ENCODE measurements at regions not wholly inside any gene's neighbourhood (a gene's known extent, or its start where the extent isn't known, plus 50 kb on each side); places are given as distances from the start of the nearest gene placed in this dataset.

DNA sequence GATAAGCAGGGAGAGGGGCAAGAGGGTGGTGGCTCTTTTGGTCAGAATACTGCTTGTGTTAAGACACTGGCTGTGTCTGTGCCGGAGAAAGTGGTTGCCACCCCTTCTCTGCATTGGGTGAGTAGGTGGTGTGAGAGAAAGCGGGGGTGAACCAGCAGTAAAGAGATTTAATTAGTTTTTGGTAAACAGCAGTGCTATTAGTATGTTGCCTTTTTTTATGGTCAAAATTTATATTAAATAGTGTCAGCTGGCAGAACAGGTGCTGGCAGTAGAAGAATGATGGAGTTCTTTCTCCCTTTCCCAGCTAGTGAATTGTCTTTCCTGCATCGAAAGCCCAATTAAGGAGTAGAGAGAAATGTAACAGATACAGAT is 181.6 kb downstream of the LARP7 start:
- Histone ChIP-seq H3K4me1 (ENCODE audit: low read depth) (no peaks in the 10 kb centered on the region), H3K36me3 (ENCODE audit: low read depth) (no peaks in the 10 kb centered on the region), H3K4me3 (no peak overlapping the region), H3K9me3 (no peaks in the 10 kb centered on the region)
- intact Hi-C loops (cut with DNase I, micrococcal nuclease): no loop called here
- TF ChIP-seq, protein P1, sequence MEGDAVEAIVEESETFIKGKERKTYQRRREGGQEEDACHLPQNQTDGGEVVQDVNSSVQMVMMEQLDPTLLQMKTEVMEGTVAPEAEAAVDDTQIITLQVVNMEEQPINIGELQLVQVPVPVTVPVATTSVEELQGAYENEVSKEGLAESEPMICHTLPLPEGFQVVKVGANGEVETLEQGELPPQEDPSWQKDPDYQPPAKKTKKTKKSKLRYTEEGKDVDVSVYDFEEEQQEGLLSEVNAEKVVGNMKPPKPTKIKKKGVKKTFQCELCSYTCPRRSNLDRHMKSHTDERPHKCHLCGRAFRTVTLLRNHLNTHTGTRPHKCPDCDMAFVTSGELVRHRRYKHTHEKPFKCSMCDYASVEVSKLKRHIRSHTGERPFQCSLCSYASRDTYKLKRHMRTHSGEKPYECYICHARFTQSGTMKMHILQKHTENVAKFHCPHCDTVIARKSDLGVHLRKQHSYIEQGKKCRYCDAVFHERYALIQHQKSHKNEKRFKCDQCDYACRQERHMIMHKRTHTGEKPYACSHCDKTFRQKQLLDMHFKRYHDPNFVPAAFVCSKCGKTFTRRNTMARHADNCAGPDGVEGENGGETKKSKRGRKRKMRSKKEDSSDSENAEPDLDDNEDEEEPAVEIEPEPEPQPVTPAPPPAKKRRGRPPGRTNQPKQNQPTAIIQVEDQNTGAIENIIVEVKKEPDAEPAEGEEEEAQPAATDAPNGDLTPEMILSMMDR (IDR thresholded peaks at IDR 0.05): no peak
- ATAC-seq (no peak), DNase-seq (no peak)

DNA sequence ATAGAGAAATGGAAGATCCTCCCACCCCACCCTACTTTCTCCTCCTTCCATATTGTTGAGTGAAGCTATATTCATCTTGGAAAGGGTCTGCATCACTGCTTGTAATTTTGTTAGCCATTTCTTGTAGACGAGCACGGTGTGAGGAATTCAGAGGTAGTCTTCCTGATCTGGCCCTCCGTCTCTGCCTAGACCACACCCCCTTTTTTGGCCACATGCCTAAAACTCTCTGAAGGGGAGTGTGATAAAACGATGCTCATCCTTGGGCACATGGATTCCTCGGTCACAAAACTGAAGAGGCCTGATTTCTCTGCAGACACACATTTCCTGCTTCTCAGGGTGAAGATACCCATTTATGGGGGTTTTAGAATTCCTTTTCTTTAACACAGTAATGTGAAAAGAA is 182.8 kb downstream of the LARP7 start:
- Histone ChIP-seq H3K4me3 (no peak overlapping the region), H3K36me3 (ENCODE audit: low read depth) (no peaks in the 10 kb centered on the region), H3K4me1 (ENCODE audit: low read depth) (no peaks in the 10 kb centered on the region), H3K9me3 (no peaks in the 10 kb centered on the region)
- intact Hi-C loops (cut with DNase I, micrococcal nuclease): no loop called here
- DNase-seq (no peak), ATAC-seq (no peak)
- TF ChIP-seq, protein P1 (IDR thresholded peaks at IDR 0.05): no peak

DNA sequence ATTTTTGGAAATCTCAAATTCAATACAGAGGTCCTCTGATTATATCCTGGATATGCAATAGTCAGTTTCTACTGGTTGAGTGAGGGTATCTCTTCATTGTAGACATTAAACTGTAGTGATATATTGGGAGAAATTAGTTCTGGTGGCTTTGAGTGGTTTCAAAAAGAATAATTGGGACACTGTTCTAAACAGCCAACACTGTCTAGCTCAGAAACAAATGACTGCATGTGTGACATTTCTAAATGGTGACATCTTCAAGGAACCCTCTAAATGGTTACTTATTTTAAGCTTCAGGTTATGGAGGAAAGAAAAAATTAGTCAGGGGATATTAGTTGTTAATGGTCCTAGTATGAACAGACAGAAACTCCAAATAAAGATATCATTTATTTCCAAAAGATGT is 186.2 kb downstream of the LARP7 start:
- ATAC-seq (no peak), DNase-seq (no peak)
- Histone ChIP-seq H3K36me3 (ENCODE audit: low read depth) (no peaks in the 10 kb centered on the region), H3K9me3 (no peaks in the 10 kb centered on the region), H3K4me1 (ENCODE audit: low read depth) (no peaks in the 10 kb centered on the region), H3K4me3 (no peak overlapping the region)
- intact Hi-C loops (cut with DNase I, micrococcal nuclease): no loop called here
- TF ChIP-seq, protein P1 (IDR thresholded peaks at IDR 0.05): no peak

DNA sequence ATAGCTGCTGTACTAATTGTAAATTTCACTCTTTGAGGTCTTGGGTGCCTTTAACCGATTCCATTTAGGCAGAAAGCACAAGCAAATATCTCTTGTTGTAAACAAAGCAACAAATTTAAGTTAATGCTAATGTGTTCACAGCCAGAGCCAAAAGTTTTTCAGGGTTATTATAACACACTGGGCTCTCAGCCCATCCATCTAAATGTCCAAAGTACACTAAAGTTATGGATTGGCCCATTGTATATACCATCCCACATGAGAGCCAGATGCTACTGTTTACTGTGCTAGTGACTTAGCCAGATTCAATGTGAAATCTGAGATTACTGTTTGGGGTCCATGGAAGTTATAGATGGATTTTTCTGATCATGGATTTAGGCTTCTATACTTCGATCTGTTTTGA is 186.7 kb downstream of the LARP7 start:
- intact Hi-C loops (cut with DNase I, micrococcal nuclease): no loop called here
- Histone ChIP-seq H3K4me1 (ENCODE audit: low read depth) (no peaks in the 10 kb centered on the region), H3K36me3 (ENCODE audit: low read depth) (no peaks in the 10 kb centered on the region), H3K4me3 (no peak overlapping the region), H3K9me3 (no peaks in the 10 kb centered on the region)
- no peak for ATAC-seq
- TF ChIP-seq, protein P1 (IDR thresholded peaks at IDR 0.05): no peak
- no peak for DNase-seq

DNA sequence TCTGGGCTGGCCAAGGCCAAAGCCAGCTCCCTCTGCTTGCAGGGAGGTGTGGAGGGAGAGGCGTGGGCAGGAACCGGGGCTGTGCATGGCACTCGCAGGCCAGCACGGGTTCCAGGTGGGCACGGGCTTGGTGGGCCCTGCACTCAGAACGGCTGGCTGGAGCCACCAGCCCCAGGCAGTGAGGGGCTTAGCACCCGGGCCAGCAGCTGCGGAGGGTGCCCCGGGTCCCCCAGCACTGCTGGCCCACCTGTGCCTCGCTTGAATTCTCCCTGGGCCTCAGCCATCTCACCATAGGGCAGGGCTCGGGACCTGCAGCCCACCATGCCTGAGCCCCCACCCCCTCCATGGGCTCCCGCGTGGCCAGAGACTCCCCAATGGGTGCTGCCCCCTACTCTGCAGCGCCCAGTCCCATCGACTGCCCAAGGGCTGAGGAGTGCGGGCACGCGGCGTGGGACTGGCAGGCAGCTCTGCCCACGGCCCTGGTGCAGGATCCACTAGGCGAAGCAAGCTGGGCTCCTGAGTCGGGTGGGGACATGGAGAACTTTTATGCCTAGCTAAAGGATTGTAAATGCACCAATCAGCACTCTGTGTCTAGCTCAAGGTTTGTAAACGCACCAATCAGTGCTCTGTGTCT is 193.9 kb downstream of the LARP7 start:
- no peak overlapping the region for H3K4me3 ChIP-seq
- no peaks in the 10 kb centered on the region for H3K36me3 ChIP-seq (ENCODE audit: low read depth)
- ATAC-seq (no peak), DNase-seq (no peak)
- intact Hi-C loops (cut with DNase I, micrococcal nuclease): no loop called here
- H3K9me3 ChIP-seq: peaks cover 6% of the 10 kb centered on the region
- no peaks in the 10 kb centered on the region for H3K4me1 ChIP-seq (ENCODE audit: low read depth)
- TF ChIP-seq, protein P1 (IDR thresholded peaks at IDR 0.05): no peak

DNA sequence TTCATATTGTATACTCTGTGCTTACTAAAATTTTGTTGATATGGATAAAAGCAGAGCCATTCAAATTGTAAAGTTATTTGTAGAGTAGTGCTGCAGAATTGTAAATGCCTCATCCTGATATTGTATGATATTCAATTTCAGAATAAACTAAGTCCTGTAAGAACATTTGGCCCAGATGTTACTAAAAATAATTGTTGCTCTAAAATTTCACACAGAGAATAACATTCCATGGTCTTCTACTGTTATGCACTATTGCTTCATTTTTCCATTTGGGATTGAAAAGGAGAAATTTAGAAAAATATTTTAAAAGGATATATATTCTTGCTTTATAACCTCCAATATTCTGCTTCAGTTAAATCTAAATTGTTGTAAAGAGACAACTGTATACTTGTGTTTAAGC is 195.6 kb downstream of the LARP7 start:
- Histone ChIP-seq H3K36me3 (ENCODE audit: low read depth) (no peaks in the 10 kb centered on the region), H3K4me1 (ENCODE audit: low read depth) (no peaks in the 10 kb centered on the region), H3K4me3 (no peak overlapping the region), H3K9me3 (peaks cover 6% of the 10 kb centered on the region)
- no peak for ATAC-seq
- intact Hi-C loops (cut with DNase I, micrococcal nuclease): no loop called here
- TF ChIP-seq, protein P1 (IDR thresholded peaks at IDR 0.05): no peak
- no peak for DNase-seq
